ENCODE measurements at regions not wholly inside any gene's neighbourhood (a gene's known extent, or its start where the extent isn't known, plus 50 kb on each side); places are given as distances from the start of the nearest gene placed in this dataset.

DNA sequence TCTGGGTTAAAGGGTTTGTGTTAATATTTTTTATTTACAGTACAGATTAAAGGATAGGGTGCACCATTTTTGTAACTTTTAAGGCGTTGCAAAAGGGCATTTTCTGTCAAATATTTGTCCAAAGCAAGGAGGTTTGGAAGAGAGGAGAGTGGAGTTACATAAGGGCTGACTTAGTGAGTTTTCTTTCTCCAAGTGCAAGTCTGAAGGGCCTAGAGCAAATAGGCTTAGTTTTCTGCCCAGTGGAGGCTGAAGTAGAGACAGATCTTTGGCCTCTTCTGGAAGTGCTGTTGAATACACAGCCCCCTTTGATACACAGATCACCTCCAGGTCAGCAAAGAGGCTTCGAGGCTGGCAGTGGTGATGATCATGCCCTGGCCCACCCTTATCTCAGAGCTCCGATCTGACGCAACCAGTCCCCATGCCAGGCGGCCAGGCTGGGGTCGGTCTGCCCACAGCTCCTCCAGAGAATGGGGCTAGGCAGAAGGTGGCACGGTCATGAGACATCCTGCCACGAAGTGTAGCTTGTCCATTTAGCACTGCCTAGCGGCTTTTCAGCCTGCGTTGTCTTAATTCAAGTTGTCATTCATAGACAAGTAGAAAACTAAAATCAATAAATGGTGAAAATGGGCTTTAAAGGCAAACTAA is 79.5 kb upstream of the IRX3 start:
- ATAC-seq (no peak), DNase-seq (ENCODE audit: low spot score in 2 of 2) (no peak)
- Mint-ChIP-seq H3K9me3 (no peaks in the 10 kb centered on the region), H3K36me3 (peaks cover 0 to 6% of the 10 kb centered on the region in 2 donors), H3K27ac (no peak overlapping the region)

DNA sequence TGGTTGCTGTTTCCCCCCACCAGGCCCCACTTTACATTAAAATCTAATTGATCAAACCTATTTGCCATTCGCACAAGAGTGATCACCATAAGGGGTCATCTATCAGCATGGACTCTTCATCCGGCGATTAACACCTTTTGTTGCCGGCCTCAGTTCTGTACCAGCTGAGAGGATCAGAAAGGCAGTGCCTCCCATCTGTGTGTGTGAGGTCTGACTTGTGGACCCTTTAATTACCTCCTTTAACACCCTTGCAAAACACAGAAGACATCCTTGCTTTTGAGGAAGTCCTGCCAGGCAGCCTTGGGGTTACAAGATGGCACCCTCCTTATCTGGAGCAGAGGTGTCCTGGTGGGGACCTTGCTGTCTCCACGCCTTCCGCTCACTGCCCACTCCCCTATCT is 77.2 kb upstream of the IRX3 start:
- Mint-ChIP-seq H3K36me3 (no peaks in the 10 kb centered on the region), H3K27ac (no peak overlapping the region), H3K9me3 (no peaks in the 10 kb centered on the region)
- ATAC-seq, result no peak
- no peak for DNase-seq (ENCODE audit: low spot score in 2 of 2)

GRCh38 chr16:54362591-54363206 is 76.1 kb upstream of the IRX3 start:
- no peak for ATAC-seq
- no peak overlapping the region for H3K27ac Mint-ChIP-seq
- H3K9me3 Mint-ChIP-seq, result no peaks in the 10 kb centered on the region
- H3K36me3 Mint-ChIP-seq, result peaks cover 0 to 3% of the 10 kb centered on the region in 2 donors
- no peak for DNase-seq (ENCODE audit: low spot score in 2 of 2)

DNA sequence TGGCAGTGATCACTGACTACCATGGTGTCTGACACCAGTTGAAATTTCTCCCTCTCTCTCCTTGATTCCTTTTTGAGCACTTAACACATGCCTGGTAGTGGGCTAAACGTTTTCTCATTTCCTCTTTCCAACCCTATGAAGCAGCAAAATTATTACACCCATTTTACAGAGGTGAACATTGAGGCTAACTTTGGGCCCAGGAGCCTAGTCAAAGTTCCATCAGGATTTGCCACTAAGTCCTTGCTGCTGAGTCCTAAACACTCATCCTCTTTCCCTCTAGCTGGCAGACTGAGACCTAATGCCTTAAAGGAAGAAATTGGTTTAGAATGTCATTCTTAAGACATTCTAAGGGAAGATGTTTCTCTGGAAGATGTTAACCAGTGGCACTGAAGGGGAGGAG is 74.7 kb upstream of the IRX3 start:
- no peak overlapping the region for H3K27ac Mint-ChIP-seq
- ATAC-seq (no peak), DNase-seq (ENCODE audit: low spot score in 2 of 2) (no peak)
- peaks cover 0 to 3% of the 10 kb centered on the region in 2 donors for H3K9me3 Mint-ChIP-seq
- peaks cover 0 to 6% of the 10 kb centered on the region in 2 donors for H3K36me3 Mint-ChIP-seq

GRCh38 chr16:54360681-54361080 is 74.1 kb upstream of the IRX3 start:
- ATAC-seq (no peak), DNase-seq (ENCODE audit: low spot score in 2 of 2) (no peak)
- no peak overlapping the region for H3K27ac Mint-ChIP-seq
- peaks cover 0 to 5% of the 10 kb centered on the region in 2 donors for H3K9me3 Mint-ChIP-seq
- H3K36me3 Mint-ChIP-seq, result peaks cover 0 to 6% of the 10 kb centered on the region in 2 donors

- Mint-ChIP-seq H3K9me3 (peaks cover 2 to 11% of the 10 kb centered on the region in 2 donors), H3K27ac (no peak overlapping the region), H3K36me3 (peaks cover 0 to 6% of the 10 kb centered on the region in 2 donors)
- DNase-seq (ENCODE audit: low spot score in 2 of 2) (no peak), ATAC-seq (no peak)
Measured at GRCh38 chr16:54359555-54359954, 73.0 kb upstream of the IRX3 start.

- peaks cover 7 to 11% of the 10 kb centered on the region in 2 donors for H3K9me3 Mint-ChIP-seq
- DNase-seq (ENCODE audit: low spot score in 2 of 2) (no peak), ATAC-seq (no peak)
- peaks cover 0 to 6% of the 10 kb centered on the region in 2 donors for H3K36me3 Mint-ChIP-seq
- no peak overlapping the region for H3K27ac Mint-ChIP-seq
Measured at GRCh38 chr16:54359081-54359480, 72.5 kb upstream of the IRX3 start.

DNA sequence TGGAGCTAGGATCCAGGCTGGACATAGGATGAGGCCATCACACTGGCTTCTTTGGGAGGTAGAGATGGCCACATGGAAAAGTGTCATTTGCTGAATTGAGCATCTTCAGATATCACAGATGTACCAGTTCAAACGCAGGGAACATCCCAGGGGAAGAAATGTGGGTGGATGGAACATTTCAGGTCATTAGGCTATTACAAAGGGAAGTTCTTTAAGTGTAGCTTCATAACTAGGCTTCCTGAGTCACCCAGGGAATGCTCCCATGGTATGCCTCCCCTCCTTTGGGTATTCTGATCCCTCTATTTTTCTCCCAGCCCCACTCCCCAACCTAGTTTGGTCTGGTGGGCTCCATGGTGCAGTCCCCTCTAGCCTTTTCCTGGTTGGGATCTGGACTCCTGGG is 69.8 kb upstream of the IRX3 start:
- DNase-seq (ENCODE audit: low spot score in 2 of 2) (no peak), ATAC-seq (no peak)
- H3K27ac Mint-ChIP-seq, result no peak overlapping the region
- peaks cover 0 to 6% of the 10 kb centered on the region in 2 donors for H3K36me3 Mint-ChIP-seq
- H3K9me3 Mint-ChIP-seq, result peaks cover 8 to 11% of the 10 kb centered on the region in 2 donors

DNA sequence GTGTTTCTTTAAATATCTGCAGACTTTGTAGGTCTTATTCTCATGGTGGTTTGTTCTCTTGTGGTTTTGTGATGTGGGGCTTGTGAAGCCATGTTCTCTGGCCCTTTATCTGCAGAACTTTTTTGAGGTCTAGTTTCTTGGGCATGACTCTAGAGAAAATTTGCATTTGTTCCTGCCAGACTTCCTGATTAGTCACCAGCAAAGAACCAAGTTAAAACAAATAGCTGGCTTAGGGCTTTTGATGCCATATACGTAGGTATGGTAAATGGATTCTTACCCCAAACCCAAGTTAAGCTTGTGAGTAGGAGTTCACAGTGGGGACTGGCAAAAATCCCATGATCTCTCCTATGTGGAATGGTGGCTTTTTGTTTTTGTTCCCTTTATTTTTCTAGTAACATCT is 68.7 kb upstream of the IRX3 start:
- DNase-seq (ENCODE audit: low spot score in 2 of 2) (no peak), ATAC-seq (no peak)
- H3K27ac Mint-ChIP-seq, result no peak overlapping the region
- peaks cover 0 to 6% of the 10 kb centered on the region in 2 donors for H3K36me3 Mint-ChIP-seq
- H3K9me3 Mint-ChIP-seq, result peaks cover 8 to 11% of the 10 kb centered on the region in 2 donors

- Mint-ChIP-seq H3K27ac (no peak overlapping the region), H3K36me3 (peaks cover 0 to 6% of the 10 kb centered on the region in 2 donors), H3K9me3 (peaks cover 8 to 11% of the 10 kb centered on the region in 2 donors)
- DNase-seq (ENCODE audit: low spot score in 2 of 2) (no peak), ATAC-seq (no peak)
Measured at GRCh38 chr16:54353097-54353496, 66.5 kb upstream of the IRX3 start.

GRCh38 chr16:54351171-54351570 is 64.6 kb upstream of the IRX3 start:
- DNase-seq (ENCODE audit: low spot score in 2 of 2), result no peak
- peaks cover 8% of the 10 kb centered on the region in 2 donors for H3K9me3 Mint-ChIP-seq
- no peak overlapping the region for H3K27ac Mint-ChIP-seq
- ATAC-seq, result no peak
- no peaks in the 10 kb centered on the region for H3K36me3 Mint-ChIP-seq

GRCh38 chr16:54347961-54348360 is 61.4 kb upstream of the IRX3 start:
- no peak overlapping the region for H3K27ac Mint-ChIP-seq
- no peaks in the 10 kb centered on the region for H3K36me3 Mint-ChIP-seq
- ATAC-seq, result no peak
- H3K9me3 Mint-ChIP-seq, result no peaks in the 10 kb centered on the region
- no peak for DNase-seq (ENCODE audit: low spot score in 2 of 2)

- no peaks in the 10 kb centered on the region for H3K9me3 Mint-ChIP-seq
- DNase-seq (ENCODE audit: low spot score in 2 of 2) (no peak), ATAC-seq (no peak)
- no peak overlapping the region for H3K27ac Mint-ChIP-seq
- no peaks in the 10 kb centered on the region for H3K36me3 Mint-ChIP-seq
Measured at GRCh38 chr16:54346041-54346440, 59.5 kb upstream of the IRX3 start.

DNA sequence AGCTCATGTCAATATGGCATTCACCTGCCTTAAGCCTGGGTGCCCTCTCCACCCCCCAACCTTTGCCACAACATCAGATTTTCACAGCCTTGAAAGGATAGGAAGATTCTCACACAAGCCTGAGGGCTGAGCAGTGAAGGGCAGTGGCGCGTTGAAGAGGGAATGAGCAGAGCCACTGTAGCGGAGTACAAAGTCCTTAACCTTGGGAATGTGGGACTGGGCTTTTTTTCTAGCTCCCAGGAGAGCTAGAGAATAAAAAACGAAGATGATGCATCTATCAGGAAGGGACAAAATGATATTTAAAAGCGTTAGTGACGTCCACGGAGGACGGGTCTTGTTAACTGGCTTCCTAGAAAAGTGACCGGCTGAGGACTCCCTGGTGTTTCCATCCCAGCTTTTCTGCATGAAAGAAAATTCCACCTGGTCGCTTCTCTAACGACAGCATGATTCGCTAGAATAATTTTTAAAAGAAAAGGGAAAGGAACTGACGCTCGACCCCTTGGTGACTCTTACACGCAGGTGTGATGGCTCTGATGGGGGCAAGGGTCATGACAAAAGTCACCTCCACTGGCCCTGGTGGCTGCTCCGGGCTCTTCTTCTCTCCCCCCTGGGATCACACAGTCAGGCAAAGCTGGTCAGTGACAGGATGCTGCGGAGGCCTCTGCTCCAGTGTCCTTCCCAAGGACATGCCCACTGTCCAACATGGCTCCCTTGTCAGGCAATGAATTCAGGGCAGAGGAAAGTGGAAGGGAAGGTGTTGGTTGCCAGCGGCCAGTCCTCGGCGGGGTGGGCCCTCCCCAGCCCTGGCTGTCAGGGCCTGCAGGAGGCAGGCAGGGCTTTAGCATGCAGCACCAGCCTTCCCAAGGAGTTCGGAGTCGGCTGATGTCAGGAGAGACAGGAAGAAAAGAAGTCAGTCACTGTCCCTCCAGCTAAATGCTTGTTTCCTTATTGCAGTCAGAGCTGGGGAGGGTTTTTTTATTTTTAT is 58.4 kb upstream of the IRX3 start:
- ATAC-seq (no peak), DNase-seq (ENCODE audit: low spot score in 2 of 2) (no peak)
- H3K9me3 Mint-ChIP-seq, result no peaks in the 10 kb centered on the region
- H3K36me3 Mint-ChIP-seq, result no peaks in the 10 kb centered on the region
- no peak overlapping the region for H3K27ac Mint-ChIP-seq

- DNase-seq (ENCODE audit: low spot score in 2 of 2), result no peak
- H3K9me3 Mint-ChIP-seq, result peaks cover 0 to 3% of the 10 kb centered on the region in 2 donors
- no peak for ATAC-seq
- H3K36me3 Mint-ChIP-seq, result peaks cover 0 to 4% of the 10 kb centered on the region in 2 donors
- H3K27ac Mint-ChIP-seq, result no peak overlapping the region
Measured at GRCh38 chr16:54342966-54343365, 56.4 kb upstream of the IRX3 start.

GRCh38 chr16:54341892-54342776 is 55.5 kb upstream of the IRX3 start:
- Mint-ChIP-seq H3K27ac (no peak overlapping the region), H3K9me3 (peaks cover 0 to 3% of the 10 kb centered on the region in 2 donors), H3K36me3 (peaks cover 0 to 4% of the 10 kb centered on the region in 2 donors)
- DNase-seq (ENCODE audit: low spot score in 2 of 2), result no peak
- ATAC-seq, result no peak

Data from activated naive CD4-positive, alpha-beta T cell treated with anti-CD3 and anti-CD28 coated beads, Interleukin-2, amount 50 U/mL, for 72 hours (primary cell).